HPDE6-E6E7 (cell line): ENCODE measurements at regions not wholly inside any gene's neighbourhood (a gene's known extent, or its start where the extent isn't known, plus 50 kb on each side); places are given as distances from the start of the nearest gene placed in this dataset.
"Not testable (repeated sequence)": the region's sequence is repeated elsewhere in the genome, so short reads cannot be mapped to it uniquely, and the experiment has no call there.

Source experiments
- DNase-seq: peaks from one replicate; pipeline ENCODE4 v3.0.0; 2011; ENCODE audit warnings: missing footprints; ENCODE audit errors: extremely low spot score

DNA sequence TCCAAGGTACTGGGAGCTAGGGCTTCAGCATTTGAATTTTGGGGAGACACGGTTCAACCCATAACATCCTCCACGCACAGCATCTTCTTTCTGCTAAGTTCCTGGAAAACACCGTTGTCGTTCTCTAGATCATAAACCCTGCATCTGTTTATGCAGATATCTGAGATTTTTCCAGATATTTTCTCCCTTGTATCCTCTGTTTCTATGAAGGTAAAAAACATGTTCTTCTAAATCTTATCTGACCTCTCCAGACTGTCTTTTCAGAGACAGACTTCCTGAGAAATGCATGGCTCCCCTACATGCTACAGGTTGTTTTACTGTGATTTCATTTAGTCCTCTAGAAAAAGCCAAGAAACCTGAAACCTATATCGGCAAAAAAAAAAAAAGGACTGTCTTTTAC, 152.3 kb upstream of the KLF3 start:
- DNase-seq, result no peak

GRCh38 chr4:38512840-38513239, 151.2 kb upstream of the KLF3 start:
- no peak for DNase-seq

DNA sequence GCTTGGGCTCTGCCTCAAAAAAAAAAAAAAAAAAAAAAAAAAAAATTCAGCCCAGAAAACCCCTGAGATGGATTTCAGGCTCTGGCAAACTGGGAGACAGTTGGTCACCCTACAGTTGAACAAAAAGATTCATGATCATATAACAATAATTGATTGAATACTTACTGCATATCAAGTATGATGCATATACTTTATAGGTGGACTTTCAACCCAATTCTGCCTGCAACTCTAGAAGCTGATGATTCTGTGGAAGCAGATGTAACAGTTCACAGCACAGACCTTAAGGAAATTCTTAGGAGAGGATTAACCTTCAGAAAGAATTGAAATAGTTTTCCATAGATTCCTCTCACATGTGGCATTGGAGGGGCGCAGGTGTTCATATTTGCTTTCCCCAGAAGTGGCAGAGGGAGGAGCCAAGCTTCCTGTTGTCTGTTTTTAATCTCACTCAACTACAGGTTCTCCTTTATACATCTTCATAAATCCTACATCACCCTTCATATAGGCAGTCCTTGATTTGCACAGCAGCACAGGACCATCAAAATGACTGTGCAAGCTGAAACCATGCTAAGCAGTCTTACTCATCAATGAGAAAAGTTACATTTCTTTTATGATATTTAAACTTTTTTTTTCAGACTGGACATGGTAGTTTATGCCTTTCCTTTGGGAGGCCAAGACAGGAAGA, 149.4 kb upstream of the KLF3 start:
- no peak for DNase-seq

DNA sequence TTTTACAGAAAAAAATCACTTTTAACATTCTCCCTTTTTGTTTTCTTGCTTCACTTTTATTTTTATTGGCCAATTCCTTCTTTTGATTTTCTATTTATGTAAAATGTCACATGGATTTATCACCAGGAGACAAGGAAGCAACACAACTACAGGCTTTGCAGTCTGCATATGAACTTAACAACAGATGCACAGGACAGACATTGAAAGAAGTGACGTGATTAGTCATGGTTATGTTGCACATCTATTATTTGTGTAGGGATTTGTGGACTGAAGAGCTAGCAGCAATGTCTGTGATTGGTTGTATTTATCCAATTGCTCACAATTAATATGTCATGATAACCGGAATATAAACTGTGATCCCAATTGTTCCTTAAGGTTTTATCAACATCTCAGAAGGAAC, 147.8 kb upstream of the KLF3 start:
- DNase-seq, result no peak

- DNase-seq, result no peak
Measured at GRCh38 chr4:38519666-38520065, 144.3 kb upstream of the KLF3 start.

GRCh38 chr4:38523054-38523453, 140.9 kb upstream of the KLF3 start:
- DNase-seq, result no peak

DNA sequence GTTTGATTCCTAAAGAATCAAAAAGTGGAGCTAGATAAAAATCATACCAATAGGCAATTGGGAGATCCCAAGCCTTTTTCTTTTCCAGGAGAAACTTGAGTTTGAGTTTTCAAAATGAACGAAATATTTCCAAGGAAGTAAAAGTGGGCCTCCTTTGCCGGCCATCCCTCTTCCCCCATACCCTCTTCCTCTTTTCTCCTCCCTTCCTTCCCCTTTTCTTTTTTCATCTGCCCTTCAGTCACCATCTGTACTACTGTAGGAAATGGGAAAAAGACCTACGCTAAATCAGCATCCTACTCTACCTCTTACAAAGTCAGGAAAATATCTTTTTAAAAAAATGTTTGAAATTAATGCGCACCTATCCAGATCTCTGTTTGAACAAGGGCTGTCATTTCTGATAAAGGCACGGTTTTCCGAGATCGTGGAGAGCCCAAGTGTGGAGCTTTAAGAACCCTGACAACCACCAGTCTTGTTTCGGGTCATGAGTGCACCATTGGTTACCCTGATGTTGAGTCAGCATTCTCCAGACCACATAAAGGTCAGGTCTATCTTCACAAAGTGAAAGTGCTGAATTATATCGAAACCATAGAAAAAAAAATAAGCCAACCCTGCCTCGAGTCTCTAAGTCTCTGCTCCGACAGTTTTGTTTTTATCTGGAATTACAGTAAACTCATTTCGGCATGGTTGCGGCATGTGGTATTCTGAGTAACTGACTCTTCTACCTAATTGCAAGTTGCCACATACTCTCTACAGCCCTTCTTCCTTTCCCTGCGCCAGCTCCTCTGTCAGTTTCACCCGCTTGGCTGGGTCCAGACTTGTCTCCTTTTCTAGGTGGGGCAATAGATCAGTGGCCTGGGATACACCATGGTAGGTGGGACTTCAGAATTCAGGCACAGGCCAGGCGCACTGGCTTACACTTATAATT, 140.2 kb upstream of the KLF3 start:
- DNase-seq, result peak; percentile 54

DNA sequence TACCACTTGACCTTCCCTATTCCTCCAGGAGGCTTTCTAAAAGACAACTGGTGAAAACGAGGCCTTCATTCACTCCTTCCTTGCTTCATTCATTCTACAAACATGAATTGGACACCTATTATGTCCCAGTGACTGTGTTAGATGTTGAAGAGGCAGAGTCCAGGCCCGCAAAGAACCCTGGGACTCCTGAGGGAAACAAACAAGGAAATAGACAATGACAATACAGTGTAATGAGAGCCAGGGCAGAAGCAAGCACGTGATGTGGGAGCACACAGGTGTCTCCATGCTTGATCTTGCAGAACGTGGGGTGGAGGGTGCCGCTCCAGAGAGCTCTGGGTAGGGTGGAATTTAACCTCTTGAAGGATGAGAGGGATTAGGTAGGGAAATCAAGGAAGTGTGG, 137.6 kb upstream of the KLF3 start:
- DNase-seq, result no peak

DNA sequence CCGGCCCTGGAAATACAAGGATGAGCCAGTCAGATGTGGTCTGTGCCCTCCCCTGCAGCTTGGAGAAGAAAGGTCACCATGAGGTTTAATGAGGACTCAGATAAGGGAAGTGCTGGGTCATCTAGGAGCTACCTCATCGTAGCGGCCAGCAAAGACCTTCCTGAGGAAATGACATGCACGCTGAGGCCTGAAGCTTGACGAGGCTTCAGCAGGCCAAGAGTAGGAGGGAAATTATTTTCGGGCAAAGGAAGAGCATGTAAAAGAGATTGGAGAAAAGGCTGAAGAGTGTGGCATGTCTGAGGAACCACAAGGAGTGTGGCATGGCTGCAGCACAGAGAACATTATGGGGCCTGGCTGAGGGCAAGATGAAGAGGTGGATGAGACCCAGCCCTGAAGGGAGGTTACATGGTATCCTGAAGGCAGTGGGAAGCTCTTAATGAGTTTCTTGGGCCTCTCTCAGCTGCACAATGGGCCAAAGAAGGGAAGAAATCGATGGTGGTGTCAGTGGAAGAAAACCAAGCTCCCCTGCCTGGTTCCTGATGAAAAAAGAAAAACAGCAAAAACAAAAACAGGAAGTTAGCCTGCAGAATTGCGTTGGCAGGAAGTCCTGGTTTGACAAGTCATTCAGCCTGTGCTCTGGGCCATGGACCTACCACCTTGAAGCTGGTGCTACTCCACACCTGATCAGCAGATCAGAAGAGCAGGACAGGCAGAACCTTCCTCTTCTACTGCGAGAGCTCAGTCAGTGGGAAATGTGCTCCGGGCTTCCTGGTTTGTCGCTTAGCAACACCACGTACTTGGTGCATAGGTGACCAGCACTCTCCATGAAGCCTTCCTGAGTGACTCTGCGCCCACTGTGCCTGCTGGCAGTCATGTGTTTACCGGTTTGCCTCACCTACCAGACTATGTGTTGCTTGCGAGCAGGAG, 134.5 kb upstream of the KLF3 start:
- no peak for DNase-seq

- DNase-seq, result no peak
Measured at GRCh38 chr4:38530486-38530885, 133.5 kb upstream of the KLF3 start.

- DNase-seq, result no peak
Measured at GRCh38 chr4:38531141-38531727, 132.8 kb upstream of the KLF3 start.

GRCh38 chr4:38532908-38533499, 131.0 kb upstream of the KLF3 start:
- no peak for DNase-seq

DNA sequence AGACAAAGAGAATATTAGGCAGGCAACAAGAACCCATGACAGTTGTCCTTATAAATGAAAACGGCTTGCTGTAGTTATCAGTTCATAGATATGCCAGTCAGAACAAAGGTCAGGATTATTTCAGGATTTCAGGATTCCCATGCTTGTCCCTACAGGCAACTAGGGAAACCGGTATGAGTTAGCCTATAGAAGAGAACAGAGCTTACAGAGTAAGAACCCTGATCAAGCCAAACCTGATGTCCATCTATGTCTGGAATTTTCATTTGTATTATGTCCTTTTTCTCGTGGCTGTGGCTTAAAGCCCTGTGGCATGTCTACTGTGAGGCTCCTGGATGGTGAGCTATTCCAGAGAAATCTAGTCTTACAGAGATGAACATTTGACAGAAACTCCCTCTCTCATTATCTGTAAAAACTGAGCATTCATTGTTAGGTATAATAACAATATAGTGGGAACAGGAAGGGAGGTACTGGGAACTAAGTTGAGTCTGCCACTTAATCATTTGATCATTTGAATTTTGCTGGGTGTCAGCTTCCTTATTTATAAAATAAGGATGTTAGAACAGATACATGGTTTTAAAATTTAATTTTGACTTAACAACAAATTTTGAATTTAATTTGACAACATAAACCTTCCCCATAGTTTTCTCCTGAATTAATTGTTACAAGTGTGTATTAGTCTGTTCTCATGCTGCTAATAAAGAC, 129.5 kb upstream of the KLF3 start:
- DNase-seq, result no peak

DNA sequence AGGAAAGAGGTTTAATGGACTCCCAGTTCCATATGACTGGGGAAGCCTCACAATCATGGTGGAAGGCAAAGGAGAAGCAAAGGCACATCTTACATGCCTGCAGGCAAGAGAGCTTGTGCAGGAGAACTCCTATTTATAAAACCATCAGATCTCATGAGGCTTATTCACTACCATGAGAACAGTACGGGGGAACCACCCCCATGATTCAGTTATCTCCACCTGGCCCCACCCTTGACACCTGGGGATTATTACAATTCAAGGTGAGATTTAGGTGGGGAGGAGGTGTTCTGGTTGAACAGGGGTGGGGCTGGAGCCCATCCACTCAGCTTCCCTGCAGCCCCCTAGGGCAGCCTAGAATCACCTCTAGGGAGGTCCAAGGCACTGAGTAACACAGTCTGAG, 128.9 kb upstream of the KLF3 start:
- not testable (repeated sequence) for DNase-seq

DNA sequence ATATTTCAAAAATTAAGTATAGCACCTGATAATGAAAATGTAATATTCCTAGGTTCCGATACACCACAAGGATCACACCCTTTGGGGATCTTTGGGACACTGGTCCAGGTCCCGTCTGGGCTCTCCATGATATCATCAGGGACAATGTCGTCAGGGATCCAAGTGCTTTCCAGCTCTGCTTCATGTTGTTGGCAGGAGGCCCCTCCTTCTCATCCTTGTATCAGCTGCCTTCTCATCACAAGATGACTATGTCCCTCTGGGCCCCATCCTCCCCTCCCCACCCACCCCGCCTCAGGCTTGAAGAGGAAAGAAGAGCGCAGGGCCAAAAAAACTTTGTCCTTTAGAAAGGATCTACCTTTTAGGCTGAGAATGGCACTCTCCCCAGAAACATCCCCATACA, 128.3 kb upstream of the KLF3 start:
- no peak for DNase-seq

GRCh38 chr4:38536716-38537115, 127.3 kb upstream of the KLF3 start:
- DNase-seq, result no peak

DNA sequence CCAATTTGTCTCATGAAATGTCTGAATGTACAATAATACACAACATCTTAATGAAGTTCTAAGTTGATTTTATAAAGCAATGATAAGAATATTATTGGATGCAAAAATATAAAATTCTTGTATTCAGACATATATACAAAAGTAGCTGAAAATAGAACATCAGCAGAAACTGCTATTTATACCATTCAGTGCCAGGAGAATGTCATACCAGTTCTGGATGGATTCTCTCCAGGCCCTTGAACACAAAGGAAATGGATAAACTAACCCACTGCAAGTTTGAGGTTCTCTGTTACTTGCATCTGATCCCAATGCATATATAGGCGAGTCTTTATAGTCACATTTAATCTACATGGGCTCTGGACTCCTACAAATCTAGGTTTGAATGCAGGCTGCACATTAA, 126.3 kb upstream of the KLF3 start:
- DNase-seq, result no peak

DNA sequence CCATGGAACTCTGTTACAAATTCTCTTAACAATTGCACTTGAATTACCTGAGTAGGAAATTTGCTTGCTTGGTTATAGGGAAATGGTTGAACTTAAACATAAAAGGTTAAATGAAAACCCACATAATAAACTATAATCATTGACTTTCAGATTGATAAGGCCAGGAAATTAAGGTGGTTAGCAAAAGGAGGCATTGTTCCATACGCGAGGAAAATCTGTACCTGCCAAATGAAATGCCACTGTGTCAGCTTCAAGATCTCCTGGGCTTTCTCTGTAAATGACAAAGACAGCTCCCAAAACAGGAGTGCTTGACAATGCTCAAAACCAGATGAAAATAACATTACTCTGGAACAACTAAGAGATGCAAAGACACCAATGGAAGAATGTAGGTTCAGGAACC, 125.5 kb upstream of the KLF3 start:
- DNase-seq, result no peak

- no peak for DNase-seq
Measured at GRCh38 chr4:38539501-38539900, 124.5 kb upstream of the KLF3 start.

DNA sequence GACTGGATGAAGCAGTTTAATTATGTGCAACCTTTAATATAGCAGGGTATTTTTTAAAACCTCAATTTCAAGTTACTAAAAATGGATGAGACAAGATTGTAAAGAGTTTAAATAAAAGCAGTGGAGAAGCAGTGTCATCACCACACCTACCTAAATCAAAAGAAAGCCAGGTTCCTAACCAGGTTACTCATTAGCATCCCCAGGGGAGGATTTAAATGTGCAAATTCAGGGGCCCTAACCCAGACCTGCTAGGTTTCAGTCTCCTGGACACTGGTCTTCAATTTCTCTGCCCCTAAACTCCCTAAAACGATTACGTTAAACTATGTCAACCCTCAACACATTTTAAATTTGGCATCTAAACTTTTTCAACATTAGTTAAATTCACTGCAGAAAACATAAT, 116.9 kb upstream of the KLF3 start:
- DNase-seq, result no peak

GRCh38 chr4:38548256-38548655, 115.7 kb upstream of the KLF3 start:
- no peak for DNase-seq
